HG03039 (cell line): ENCODE measurements at regions not wholly inside any gene's neighbourhood (a gene's known extent, or its start where the extent isn't known, plus 50 kb on each side); places are given as distances from the start of the nearest gene placed in this dataset.
"Not testable (repeated sequence)": the region's sequence is repeated elsewhere in the genome, so short reads cannot be mapped to it uniquely, and the experiment has no call there.

Experiments used
- ATAC-seq: cut with Tn5 transposase; IDR thresholded peaks from one replicate; pipeline ENCODE4 v1.9.1; 2021; ENCODE audit warnings: mild to moderate bottlenecking, moderate library complexity; ENCODE audit not compliant: unreplicated experiment

DNA sequence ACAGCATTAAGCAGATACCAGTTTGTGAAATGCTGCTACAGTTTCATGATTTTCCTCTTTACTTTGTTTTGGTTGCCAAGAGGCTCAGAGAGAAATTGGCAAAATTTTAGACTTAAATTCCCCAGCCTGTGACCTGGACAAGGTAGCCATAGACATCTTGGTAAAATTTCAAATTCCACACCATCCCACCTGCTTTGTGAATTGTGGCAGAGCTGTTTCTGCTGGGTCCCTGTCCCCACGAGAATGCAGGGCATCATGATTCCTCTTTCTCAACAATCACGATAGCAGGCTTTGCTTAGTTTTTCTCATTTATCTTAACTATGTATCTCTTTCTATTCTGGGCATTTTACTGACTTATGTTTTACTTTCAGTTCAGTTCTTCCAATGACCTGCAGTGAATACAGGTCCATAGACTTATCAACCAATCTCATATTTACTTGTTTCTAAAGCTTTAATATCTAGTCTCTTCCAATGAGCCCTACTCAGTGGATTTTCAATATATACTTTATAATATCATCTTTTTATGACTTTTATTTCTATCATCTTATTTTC, 351.6 kb downstream of the SOCS6 start:
- ATAC-seq: no peak

DNA sequence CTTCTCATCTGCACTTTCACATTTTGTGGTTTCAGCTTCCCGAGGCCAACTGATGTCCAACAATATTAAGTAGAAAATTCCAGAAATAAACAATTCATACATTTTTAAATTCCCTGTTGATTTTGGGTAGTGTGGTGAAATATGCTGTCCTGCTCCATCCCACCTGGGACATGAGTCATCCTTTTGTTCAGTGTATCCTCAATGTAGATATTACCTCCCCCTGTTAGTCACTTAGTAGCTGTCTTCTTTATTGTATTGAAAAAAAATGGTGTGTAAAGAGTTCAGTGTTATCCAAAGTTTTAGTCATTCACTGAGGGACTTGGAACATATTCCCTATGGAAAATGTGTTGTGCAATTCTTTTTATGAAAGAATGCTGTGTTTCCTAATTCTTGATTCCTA, 348.1 kb downstream of the SOCS6 start:
- ATAC-seq: no peak

- ATAC-seq: no peak
Measured at GRCh38 chr18:70634576-70635147, 345.8 kb downstream of the SOCS6 start.

- no peak for ATAC-seq
Measured at GRCh38 chr18:70627182-70627802, 338.4 kb downstream of the SOCS6 start.

- ATAC-seq: no peak
Measured at GRCh38 chr18:70622622-70623419, 334.0 kb downstream of the SOCS6 start.

DNA sequence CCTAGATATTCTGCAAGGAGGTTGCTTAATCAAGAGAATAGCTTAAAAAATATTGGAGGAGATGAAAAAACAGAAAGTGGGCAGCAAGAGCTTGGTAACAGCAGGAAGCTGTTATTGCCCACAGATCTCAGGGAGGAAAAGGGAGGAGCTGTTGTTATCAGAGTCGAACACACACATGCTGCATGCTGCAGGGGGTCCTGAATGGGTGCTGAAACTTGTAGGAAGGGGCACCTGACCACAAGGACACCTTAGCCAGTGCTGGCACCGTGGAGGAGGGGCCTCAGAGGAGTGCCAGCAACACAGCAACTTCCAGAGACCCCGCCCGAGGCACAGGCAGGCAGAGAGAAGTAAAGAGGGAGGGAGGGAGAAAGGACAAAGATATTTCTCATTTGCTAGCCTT, 332.9 kb downstream of the SOCS6 start:
- no peak for ATAC-seq

DNA sequence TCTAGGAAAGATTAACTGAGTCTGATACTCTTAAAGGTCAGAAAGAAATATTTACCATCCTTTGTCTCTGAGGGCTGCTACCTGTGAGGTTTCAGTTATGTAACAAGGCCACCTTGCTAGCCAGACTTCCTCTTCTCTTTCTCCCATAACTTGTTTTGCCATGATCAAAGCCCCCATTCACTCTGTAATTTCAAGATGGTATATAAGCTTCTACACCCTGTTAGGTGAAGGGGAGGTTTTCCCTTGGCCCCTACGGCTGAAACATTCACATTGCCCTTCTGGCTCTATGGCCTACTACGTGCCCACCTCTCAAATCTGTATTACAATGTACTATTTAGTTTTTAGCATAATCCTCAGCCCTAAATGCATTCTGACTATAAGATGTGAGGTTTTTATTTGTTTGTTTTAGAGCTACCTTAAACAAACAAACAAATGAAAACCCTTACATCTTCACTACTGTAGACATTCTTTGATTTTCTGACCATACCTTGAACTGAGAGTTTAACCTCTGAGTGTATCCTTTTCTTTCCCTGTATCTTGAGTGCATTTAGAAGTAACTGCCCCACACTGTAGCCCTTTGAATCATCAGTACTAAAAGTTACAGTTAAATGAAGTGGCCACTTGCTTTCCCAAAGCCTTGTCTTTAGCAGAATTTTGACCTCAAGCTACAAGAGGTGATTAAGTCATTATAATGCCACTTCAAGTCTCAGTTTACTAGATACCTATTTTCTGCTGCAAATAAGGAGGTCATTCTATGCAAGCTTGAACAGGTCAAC, 332.2 kb downstream of the SOCS6 start:
- no peak for ATAC-seq

DNA sequence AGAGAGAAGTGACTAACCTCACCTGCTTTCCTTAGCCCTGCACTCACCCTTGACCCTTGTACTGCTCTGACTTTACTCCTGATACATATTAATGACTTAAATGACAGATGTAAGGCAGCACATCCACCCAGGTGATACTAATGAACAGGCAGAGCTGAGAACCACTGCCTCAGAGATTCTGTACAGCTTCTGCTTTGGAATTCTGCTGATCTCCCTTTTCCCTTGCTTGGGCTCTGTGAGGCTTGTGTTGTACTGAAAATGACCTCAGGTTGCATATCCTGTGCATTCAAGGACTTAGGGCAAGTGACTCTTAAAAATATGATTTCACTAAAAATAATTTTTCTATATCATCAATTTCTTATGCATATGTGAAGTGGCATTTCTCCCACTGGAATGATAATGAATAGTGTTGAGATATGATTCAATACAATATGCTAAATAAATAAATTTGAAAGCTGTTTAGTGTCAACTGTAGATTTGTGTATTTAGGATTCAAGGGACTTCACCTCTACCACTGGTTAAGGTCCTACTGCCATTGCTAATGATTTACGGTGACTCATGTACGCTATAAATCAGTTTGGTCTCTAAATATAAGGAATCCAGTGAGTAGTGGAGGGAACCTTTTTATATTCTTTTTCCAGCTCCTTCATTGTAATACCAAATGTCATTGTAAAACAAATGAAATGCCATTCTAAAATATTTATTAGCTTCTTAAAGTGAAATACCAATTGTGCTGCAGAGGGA, 328.3 kb downstream of the SOCS6 start:
- ATAC-seq: no peak

- ATAC-seq: no peak
Measured at GRCh38 chr18:70600225-70600925, 311.5 kb downstream of the SOCS6 start.

DNA sequence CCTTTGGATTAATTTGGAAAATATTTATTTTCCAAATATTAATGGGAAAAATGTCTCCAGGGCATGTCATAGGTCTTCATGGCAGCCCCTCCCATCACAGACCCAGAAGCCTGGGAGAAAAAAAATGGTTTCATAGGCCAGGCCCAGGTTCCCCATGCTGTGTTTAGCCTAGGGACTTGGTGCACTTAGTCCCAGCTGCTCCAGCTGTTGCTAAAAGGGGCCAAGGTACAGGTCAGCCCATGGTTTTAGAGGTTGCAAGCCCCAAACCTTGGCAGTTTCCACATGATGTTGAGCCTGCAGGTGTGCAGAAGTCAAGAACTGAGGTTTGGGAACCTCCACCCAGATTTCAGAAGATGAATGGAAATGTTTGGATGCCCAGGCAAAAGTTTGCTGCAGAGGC, 309.6 kb downstream of the SOCS6 start:
- no peak for ATAC-seq

DNA sequence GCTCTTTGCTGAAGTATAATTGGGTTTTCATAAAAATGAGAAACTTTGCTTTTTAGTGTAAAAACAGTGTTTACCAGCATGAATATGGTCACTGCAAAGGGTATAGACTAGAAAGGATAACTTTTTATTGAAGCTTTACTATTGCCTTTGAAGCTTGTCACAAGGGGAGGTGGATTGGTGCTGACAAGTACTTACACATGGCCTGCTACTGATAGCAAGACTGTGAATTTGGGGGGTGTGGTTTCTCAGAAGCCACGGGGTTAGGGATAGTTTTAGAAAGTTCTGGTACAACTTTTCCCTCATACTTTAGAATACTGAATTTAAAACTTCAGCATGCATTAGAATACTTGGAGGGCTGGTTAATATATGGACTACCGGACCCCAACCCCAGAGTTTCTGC, 294.1 kb downstream of the SOCS6 start:
- ATAC-seq: no peak

- no peak for ATAC-seq
Measured at GRCh38 chr18:70578480-70578879, 289.6 kb downstream of the SOCS6 start.

DNA sequence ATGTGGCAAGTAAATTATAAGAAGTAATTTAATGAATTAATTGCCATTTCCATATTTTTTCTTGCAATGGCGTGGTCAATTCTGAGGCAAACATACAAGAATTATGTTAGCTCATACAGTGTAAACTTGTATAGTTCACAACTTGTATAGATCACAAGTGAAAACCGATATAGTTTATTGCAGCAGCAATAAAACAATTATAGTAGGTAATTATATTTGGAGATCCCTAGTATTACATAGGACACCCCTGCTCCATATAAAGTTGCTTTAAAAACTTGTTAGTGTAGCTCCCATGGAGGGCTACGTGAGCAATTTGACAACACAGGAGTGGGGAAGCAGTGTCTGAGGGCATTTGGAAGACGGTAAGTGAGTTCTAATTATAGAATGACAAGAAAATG, 288.2 kb downstream of the SOCS6 start:
- no peak for ATAC-seq

- no peak for ATAC-seq
Measured at GRCh38 chr18:70576276-70577022, 287.6 kb downstream of the SOCS6 start.

DNA sequence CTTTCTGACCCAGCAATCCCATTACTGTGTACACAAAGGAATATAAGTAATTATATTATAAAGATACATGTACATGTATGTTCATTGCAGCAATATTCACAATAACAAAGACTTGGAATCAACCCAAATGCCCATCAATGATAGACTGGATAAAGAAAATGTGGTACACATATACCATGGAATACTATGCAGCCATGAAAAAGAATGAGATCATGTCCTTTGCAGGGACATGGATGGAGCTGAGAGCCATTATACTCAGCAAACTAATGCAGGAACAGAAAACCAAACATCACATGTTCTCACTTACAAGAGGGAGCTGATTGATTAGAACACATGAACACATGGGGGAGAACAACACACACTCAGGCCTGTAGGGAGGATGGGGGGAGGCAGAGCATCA, 286.1 kb downstream of the SOCS6 start:
- not testable (repeated sequence) for ATAC-seq

- not testable (repeated sequence) for ATAC-seq
Measured at GRCh38 chr18:70569647-70570046, 280.8 kb downstream of the SOCS6 start.

DNA sequence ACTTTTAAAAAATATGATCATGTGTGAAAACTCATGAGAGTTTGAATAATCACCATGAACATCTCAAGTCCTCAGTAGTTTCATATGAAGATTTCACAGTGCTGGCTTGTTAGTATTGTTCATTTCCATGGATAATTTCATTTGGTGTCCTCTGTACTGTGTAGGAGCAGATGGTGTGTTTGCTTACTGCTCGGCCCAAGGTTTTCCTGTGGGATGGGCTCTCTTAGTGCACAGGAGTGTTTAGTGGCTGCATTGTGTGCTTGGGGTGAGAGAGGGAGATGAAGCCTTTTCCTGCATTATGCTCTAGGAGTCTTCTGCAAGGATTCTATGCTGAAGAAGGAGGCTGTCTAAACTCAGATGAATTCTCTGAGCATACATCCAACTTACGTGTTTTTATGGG, 270.6 kb downstream of the SOCS6 start:
- ATAC-seq: no peak

DNA sequence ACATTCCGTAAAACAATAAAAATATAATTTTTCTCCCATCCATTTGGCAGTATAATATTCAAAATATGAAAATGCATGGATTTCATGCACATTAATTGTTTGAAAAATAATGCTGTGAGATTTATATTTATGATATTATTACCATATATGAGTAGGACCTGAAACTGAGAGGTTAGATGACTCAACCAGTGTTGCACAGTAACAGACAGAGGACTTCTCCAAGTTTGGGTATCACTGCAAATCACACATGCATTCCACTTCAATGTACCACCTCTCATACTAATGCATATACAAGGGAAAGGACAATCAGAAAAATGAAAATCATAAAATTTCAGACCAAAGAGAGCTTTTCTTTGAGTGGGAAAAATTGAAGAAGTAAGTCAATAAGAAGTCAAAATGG, 269.5 kb downstream of the SOCS6 start:
- no peak for ATAC-seq

GRCh38 chr18:70554854-70555445, 266.1 kb downstream of the SOCS6 start:
- ATAC-seq: no peak
